Nephron progenitor cell (in vitro differentiated cells): ENCODE measurements at regions not wholly inside any gene's neighbourhood (a gene's known extent, or its start where the extent isn't known, plus 50 kb on each side); places are given as distances from the start of the nearest gene placed in this dataset.
A peak's percentile ranks its signal among the peaks of the same experiment; 100 is the strongest.
"Not testable (repeated sequence)": the region's sequence is repeated elsewhere in the genome, so short reads cannot be mapped to it uniquely, and the experiment has no call there.

Experiments
- DNase-seq: peaks from one replicate; pipeline ENCODE4 v3.0.0; 2021
- H3K27ac Mint-ChIP-seq: 2 replicates; pipeline ENCODE4 v1.8.0; 2021; ENCODE audit warnings: mild to moderate bottlenecking, moderate library complexity, mixed read lengths
- H3K27me3 Mint-ChIP-seq: 2 replicates; pipeline ENCODE4 v1.8.0; 2021; ENCODE audit warnings: mild to moderate bottlenecking, low read depth, mixed read lengths; ENCODE audit not compliant: poor library complexity
- H3K36me3 Mint-ChIP-seq: 2 replicates; pipeline ENCODE4 v1.8.0; 2021; ENCODE audit warnings: low read depth, mixed read lengths
- H3K4me1 Mint-ChIP-seq: 2 replicates; pipeline ENCODE4 v1.8.0; 2021; ENCODE audit warnings: mixed read lengths
- H3K4me3 Mint-ChIP-seq: 2 replicates; pipeline ENCODE4 v1.8.0; 2021; ENCODE audit warnings: mild to moderate bottlenecking, moderate library complexity, mixed read lengths
- H3K9me3 Mint-ChIP-seq: 2 replicates; pipeline ENCODE4 v1.8.0; 2021; ENCODE audit warnings: mild to moderate bottlenecking, moderate library complexity, mixed read lengths
- CTCF ChIP-seq: fragments of 200-600 bp; sonication (generic); IDR thresholded peaks from 2 replicates; pipeline ENCODE4 v1.5.0; 2021; ENCODE audit warnings: antibody characterized with exemption

GRCh38 chr9:78989031-78989658, 582.6 kb upstream of the TLE4 start:
- Mint-ChIP-seq H3K4me3 (no peak overlapping the region), H3K27ac (no peak overlapping the region), H3K9me3 (no peaks in the 10 kb centered on the region), H3K36me3 (no peaks in the 10 kb centered on the region), H3K4me1 (no peaks in the 10 kb centered on the region), H3K27me3 (peaks cover 7% of the 10 kb centered on the region)
- no peak for DNase-seq
- TF ChIP-seq CTCF = no peak

GRCh38 chr9:78994471-78994870, 577.3 kb upstream of the TLE4 start:
- Mint-ChIP-seq H3K9me3 (no peaks in the 10 kb centered on the region), H3K27ac (no peak overlapping the region), H3K4me3 (no peak overlapping the region), H3K36me3 (no peaks in the 10 kb centered on the region), H3K27me3 (peaks cover 10% of the 10 kb centered on the region), H3K4me1 (no peaks in the 10 kb centered on the region)
- DNase-seq = no peak
- no peak for TF ChIP-seq CTCF

GRCh38 chr9:78994974-78995373, 576.8 kb upstream of the TLE4 start:
- H3K4me3 Mint-ChIP-seq, H3K9me3 Mint-ChIP-seq, H3K4me1 Mint-ChIP-seq, H3K36me3 Mint-ChIP-seq, H3K27me3 Mint-ChIP-seq, DNase-seq, H3K27ac Mint-ChIP-seq: not testable (repeated sequence)

GRCh38 chr9:78997296-78997695, 574.5 kb upstream of the TLE4 start:
- H3K4me3 Mint-ChIP-seq = no peak overlapping the region
- H3K27ac Mint-ChIP-seq = no peak overlapping the region
- H3K4me1 Mint-ChIP-seq = peaks cover 18% of the 10 kb centered on the region
- H3K36me3 Mint-ChIP-seq = no peaks in the 10 kb centered on the region
- no peak for TF ChIP-seq CTCF
- no peaks in the 10 kb centered on the region for H3K9me3 Mint-ChIP-seq
- H3K27me3 Mint-ChIP-seq = peaks cover 10% of the 10 kb centered on the region
- DNase-seq = no peak

- TF ChIP-seq CTCF = no peak
- DNase-seq = no peak
- H3K9me3 Mint-ChIP-seq = peaks cover 6% of the 10 kb centered on the region
- H3K27me3 Mint-ChIP-seq = peaks cover under 1% of the 10 kb centered on the region
- no peak overlapping the region for H3K4me3 Mint-ChIP-seq
- H3K27ac Mint-ChIP-seq = peak overlapping the region; percentile 33
- H3K4me1 Mint-ChIP-seq = peaks cover 18% of the 10 kb centered on the region
- H3K36me3 Mint-ChIP-seq = no peaks in the 10 kb centered on the region
Observed at GRCh38 chr9:79000230-79001002, 571.3 kb upstream of the TLE4 start.

GRCh38 chr9:79001012-79001411, 570.8 kb upstream of the TLE4 start:
- TF ChIP-seq CTCF = no peak
- Mint-ChIP-seq H3K9me3 (peaks cover 6% of the 10 kb centered on the region), H3K27ac (no peak overlapping the region)

More at GRCh38 chr9:79001012-79001411, 570.8 kb upstream of the TLE4 start:
- Mint-ChIP-seq H3K4me3 (no peak overlapping the region), H3K36me3 (no peaks in the 10 kb centered on the region), H3K27me3 (no peaks in the 10 kb centered on the region), H3K4me1 (peaks cover 20% of the 10 kb centered on the region)
- no peak for DNase-seq
